ENCODE measurements at regions not wholly inside any gene's neighbourhood (a gene's known extent, or its start where the extent isn't known, plus 50 kb on each side); places are given as distances from the start of the nearest gene placed in this dataset.

GRCh38 chr22:23503142-23503541, 76.9 kb downstream of the IGLL1 start:
- TF ChIP-seq CTCF (IDR thresholded peaks at IDR 0.05) (no peak), POLR2A (IDR thresholded peaks at IDR 0.05) (no peak)

Measured in heart left ventricle (tissue), 13 donors.